Endothelial cell of umbilical vein (primary cell): ENCODE measurements at regions not wholly inside any gene's neighbourhood (a gene's known extent, or its start where the extent isn't known, plus 50 kb on each side); places are given as distances from the start of the nearest gene placed in this dataset.

ENCODE experiments used
- BruUV-seq: library from RNA; stranded (reverse); fragments of 400-500 nt; replicated peaks from 2 replicates; lab custom pipeline; 2021; lab: Mats Ljungman, UMichigan
- CTCF ChIA-PET: fragments of 300-600, 350-600 bp; sonication (Branson Sonifier 250); formaldehyde crosslinking; loops from one replicate; lab custom pipeline; 2021; ENCODE audit warnings: antibody characterized with exemption, inconsistent platforms; lab: Charles Lee
- POLR2A ChIA-PET: fragments of 300-600, 350-600 bp; sonication (Branson Sonifier 250); formaldehyde crosslinking; loops from one replicate; lab custom pipeline; 2021; ENCODE audit warnings: antibody characterized with exemption, inconsistent platforms; lab: Charles Lee
- DNase-seq: peaks from one replicate; pipeline ENCODE4 v3.0.0-alpha.2; 2011; ENCODE audit warnings: low read depth, low spot score
- FAIRE-seq: peaks from 2 replicates; lab custom pipeline; 2011; peaks lifted over from hg19 to GRCh38; lab: Jason Lieb, UNC
- H2AFZ ChIP-seq: 2 replicates; pipeline ENCODE4 v1.6.0; 2012; ENCODE audit warnings: low read depth, low read length, control low read depth, inconsistent platforms
- H3K27ac ChIP-seq: 2 replicates; pipeline ENCODE4 v1.5.1; 2011; ENCODE audit warnings: low read depth, mild to moderate bottlenecking, control low read depth, low read length, moderate library complexity; ENCODE audit not compliant: insufficient read depth
- H3K27me3 ChIP-seq, 2 experiments: 2 replicates each; pipeline versions ENCODE4 v1.6.0 to v1.6.1; 2011; ENCODE audit warnings: low read length in 2 of 2, mixed read lengths in 1 of 2; ENCODE audit not compliant: control insufficient read depth in 2 of 2, insufficient read depth in 2 of 2
- H3K36me3 ChIP-seq, 2 experiments: 2 replicates in 1 of 2; 3 replicates in 1 of 2; pipeline ENCODE4 v1.5.1; 2011; ENCODE audit warnings: low read length in 2 of 2, mild to moderate bottlenecking in 1 of 2, moderate library complexity in 1 of 2; ENCODE audit not compliant: control insufficient read depth in 2 of 2, insufficient read depth in 2 of 2; ENCODE audit errors: extremely low read depth in 1 of 2
- H3K4me1 ChIP-seq: 3 replicates; pipeline ENCODE4 v1.5.1; 2011; ENCODE audit warnings: mild to moderate bottlenecking, low read length; ENCODE audit not compliant: control insufficient read depth, insufficient read depth; ENCODE audit errors: extremely low read depth
- H3K4me2 ChIP-seq: 2 replicates; pipeline ENCODE4 v1.6.1; 2011; ENCODE audit warnings: low read length, control low read depth, mixed read lengths; ENCODE audit not compliant: insufficient read depth
- H3K4me3 ChIP-seq, 3 experiments: fragments of 200-600 bp in 1 of 3; sonication (generic), shearing (Covaris generic) in 1 of 3; replicated peaks in 1 of 3; 2 replicates each; pipeline ENCODE4 v1.5.1; 2011 to 2016; ENCODE audit warnings: control low read depth in 3 of 3, low read length in 3 of 3, mild to moderate bottlenecking in 2 of 3, inconsistent platforms in 1 of 3, low read depth in 1 of 3, moderate library complexity in 1 of 3; ENCODE audit not compliant: insufficient read depth in 1 of 3
- H3K79me2 ChIP-seq: 2 replicates; pipeline ENCODE4 v1.6.0; 2012; ENCODE audit warnings: low read length, inconsistent platforms; ENCODE audit not compliant: control insufficient read depth, insufficient read depth
- H3K9ac ChIP-seq: replicated peaks from 2 replicates; pipeline ENCODE3; 2011; ENCODE audit warnings: low read length, control low read depth; ENCODE audit not compliant: insufficient read depth; ENCODE audit errors: extremely low read depth
- H3K9me1 ChIP-seq: replicated peaks from 3 replicates; pipeline ENCODE4 v1.6.0; 2011; ENCODE audit warnings: mild to moderate bottlenecking, low read length; ENCODE audit not compliant: control insufficient read depth, insufficient read depth; ENCODE audit errors: extremely low read depth
- H3K9me3 ChIP-seq: replicated peaks from 2 replicates; pipeline ENCODE4 v1.5.1; 2012; ENCODE audit warnings: low read length, inconsistent platforms; ENCODE audit not compliant: control insufficient read depth, insufficient read depth
- H4K20me1 ChIP-seq: replicated peaks from 2 replicates; pipeline ENCODE3; 2011; ENCODE audit warnings: mild to moderate bottlenecking, low read length; ENCODE audit not compliant: control insufficient read depth, insufficient read depth; ENCODE audit errors: extremely low read depth
- EZH2 ChIP-seq: IDR thresholded peaks from 2 replicates; pipeline ENCODE4 v1.6.1; 2012; ENCODE audit warnings: borderline replicate concordance, low read depth, mild to moderate bottlenecking, moderate library complexity, low read length, inconsistent platforms; ENCODE audit not compliant: severe bottlenecking
- FOS ChIP-seq: IDR thresholded peaks from 2 replicates; pipeline ENCODE4 v1.6.1; 2011; ENCODE audit warnings: mild to moderate bottlenecking, low read length, moderate library complexity, borderline replicate concordance; ENCODE audit not compliant: insufficient read depth
- GATA2 ChIP-seq: IDR thresholded peaks from 2 replicates; pipeline ENCODE4 v1.7.0; 2011; ENCODE audit warnings: low read depth, mild to moderate bottlenecking, moderate library complexity, mixed read lengths, low read length; ENCODE audit not compliant: insufficient read length, insufficient read depth
- JUN ChIP-seq: IDR thresholded peaks from 2 replicates; pipeline ENCODE4 v1.6.1; 2011; ENCODE audit warnings: borderline replicate concordance, low read depth; ENCODE audit not compliant: insufficient read length, insufficient read depth
- MYC ChIP-seq: IDR thresholded peaks from one replicate; pipeline ENCODE4 v1.6.1; 2011; ENCODE audit warnings: mild to moderate bottlenecking, low read depth, low read length
- POLR2A ChIP-seq: IDR thresholded peaks from 2 replicates; pipeline ENCODE4 v1.6.1; 2012; ENCODE audit warnings: low read depth, mild to moderate bottlenecking, control low read depth, low read length
- POLR2AphosphoS5 ChIP-seq: IDR thresholded peaks from 2 replicates; pipeline ENCODE4 v1.6.1; 2012; ENCODE audit warnings: low read depth, mild to moderate bottlenecking, control low read depth, low read length, moderate library complexity; ENCODE audit not compliant: insufficient read depth
- dilution Hi-C: fragments of 300-500 bp; cut with MboI; formaldehyde crosslinking; loops from one replicate; pipeline ENCODE4 v1.15.0; 2019; ENCODE audit warnings: low sequenced_read_pairs; ENCODE audit not compliant: extremely low pct_ligation_motif_present
- intact Hi-C: fragments of 100-400 bp; cut with micrococcal nuclease; formaldehyde crosslinking; loops from one replicate; pipeline ENCODE4 v1.10.0; 2022
- TF ChIP-seq, protein P1 (sequence below): IDR thresholded peaks from 2 replicates; pipeline ENCODE4 v1.6.1; 2011; ENCODE audit not compliant: insufficient read depth, insufficient read length
- TF ChIP-seq, protein P2 (sequence below), 2 donors: IDR thresholded peaks; 1 replicate in 1 of 2; 2 replicates in 1 of 2; pipeline ENCODE4 v1.5.1; 2011; ENCODE audit warnings: low read length in 2 of 2, mild to moderate bottlenecking in 2 of 2, moderate library complexity in 2 of 2, control low read depth in 1 of 2, inconsistent platforms in 1 of 2, low read depth in 1 of 2; ENCODE audit not compliant: insufficient read depth in 1 of 2; ENCODE audit errors: extremely low read depth in 1 of 2

- no peaks in the 10 kb centered on the region for H3K9me3 ChIP-seq
- CTCF ChIA-PET = interaction anchor here (1.0 to 1.4 kb wide), 7 partner anchors 9 to 447 kb away, joined by 3 to 8 read pairs (median 4); no protein-coding TSS in a partner anchor
- intact Hi-C loops (no loop called here), dilution Hi-C loops (no loop called here)
- no peak overlapping the region for H3K4me2 ChIP-seq
- no peak overlapping the region for H3K9ac ChIP-seq
- H3K79me2 ChIP-seq = no peaks in the 10 kb centered on the region
- no peaks in the 10 kb centered on the region for H4K20me1 ChIP-seq
- peaks cover 9 to 40% of the 10 kb centered on the region in 2 experiments for H3K27me3 ChIP-seq
- H3K9me1 ChIP-seq = no peaks in the 10 kb centered on the region
- POLR2A ChIA-PET = interaction anchor here (0.6 to 0.7 kb wide), 2 partner anchors 11 to 60 kb away, joined by 3 to 5 read pairs; no protein-coding TSS in a partner anchor
- BruUV-seq = no TSS peak
- no peak overlapping the region for H2AFZ ChIP-seq
- TF ChIP-seq, protein P1, sequence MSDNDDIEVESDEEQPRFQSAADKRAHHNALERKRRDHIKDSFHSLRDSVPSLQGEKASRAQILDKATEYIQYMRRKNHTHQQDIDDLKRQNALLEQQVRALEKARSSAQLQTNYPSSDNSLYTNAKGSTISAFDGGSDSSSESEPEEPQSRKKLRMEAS = no peak
- FAIRE-seq (no peak), DNase-seq (no peak)
- no peak overlapping the region for H3K27ac ChIP-seq
- H3K4me3 ChIP-seq = no peak overlapping the region
- no peaks in the 10 kb centered on the region for H3K36me3 ChIP-seq
- no peaks in the 10 kb centered on the region for H3K4me1 ChIP-seq
Observed at GRCh38 chr10:91745090-91745831, 53.0 kb upstream of the TNKS2 start.

GRCh38 chr10:91743465-91743864, 54.8 kb upstream of the TNKS2 start:
- ChIA-PET CTCF (interaction anchor here (1.2 to 2.0 kb wide), 2 partner anchors 49 to 170 kb away, joined by 3 to 6 read pairs; no protein-coding TSS in a partner anchor), POLR2A (interaction anchor here (0.5 kb wide), 1 partner anchor 863 kb away, joined by 3 read pairs; no protein-coding TSS in a partner anchor)
- Histone ChIP-seq H2AFZ (no peak overlapping the region), H3K9me1 (no peaks in the 10 kb centered on the region), H3K9me3 (no peaks in the 10 kb centered on the region), H3K4me2 (no peak overlapping the region), H3K9ac (no peak overlapping the region), H3K79me2 (no peaks in the 10 kb centered on the region), H3K27me3 (peaks cover 12 to 52% of the 10 kb centered on the region in 2 experiments), H3K4me3 (no peak overlapping the region), H3K4me1 (no peaks in the 10 kb centered on the region), H4K20me1 (no peaks in the 10 kb centered on the region), H3K27ac (no peak overlapping the region), H3K36me3 (no peaks in the 10 kb centered on the region)
- no peak for DNase-seq
- intact Hi-C loops (no loop called here), dilution Hi-C loops (no loop called here)
- BruUV-seq = no TSS peak
- no peak for FAIRE-seq
- TF ChIP-seq, protein P2, sequence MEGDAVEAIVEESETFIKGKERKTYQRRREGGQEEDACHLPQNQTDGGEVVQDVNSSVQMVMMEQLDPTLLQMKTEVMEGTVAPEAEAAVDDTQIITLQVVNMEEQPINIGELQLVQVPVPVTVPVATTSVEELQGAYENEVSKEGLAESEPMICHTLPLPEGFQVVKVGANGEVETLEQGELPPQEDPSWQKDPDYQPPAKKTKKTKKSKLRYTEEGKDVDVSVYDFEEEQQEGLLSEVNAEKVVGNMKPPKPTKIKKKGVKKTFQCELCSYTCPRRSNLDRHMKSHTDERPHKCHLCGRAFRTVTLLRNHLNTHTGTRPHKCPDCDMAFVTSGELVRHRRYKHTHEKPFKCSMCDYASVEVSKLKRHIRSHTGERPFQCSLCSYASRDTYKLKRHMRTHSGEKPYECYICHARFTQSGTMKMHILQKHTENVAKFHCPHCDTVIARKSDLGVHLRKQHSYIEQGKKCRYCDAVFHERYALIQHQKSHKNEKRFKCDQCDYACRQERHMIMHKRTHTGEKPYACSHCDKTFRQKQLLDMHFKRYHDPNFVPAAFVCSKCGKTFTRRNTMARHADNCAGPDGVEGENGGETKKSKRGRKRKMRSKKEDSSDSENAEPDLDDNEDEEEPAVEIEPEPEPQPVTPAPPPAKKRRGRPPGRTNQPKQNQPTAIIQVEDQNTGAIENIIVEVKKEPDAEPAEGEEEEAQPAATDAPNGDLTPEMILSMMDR (IDR thresholded peaks at IDR 0.05; ENCODE audit: extremely low read depth in 1 of 2, insufficient read depth in 1 of 2, low read depth in 1 of 2, low read length in 2 of 2) = no peak
- TF ChIP-seq POLR2A (no peak), EZH2 (no peak), GATA2 (no peak), JUN (no peak), MYC (no peak), POLR2AphosphoS5 (no peak), FOS (no peak)
- TF ChIP-seq, protein P1 = no peak
